Ishikawa (cell line): ENCODE measurements at regions not wholly inside any gene's neighbourhood (a gene's known extent, or its start where the extent isn't known, plus 50 kb on each side); places are given as distances from the start of the nearest gene placed in this dataset.

Experiments
- CEBPB ChIP-seq: IDR thresholded peaks from 2 replicates; pipeline ENCODE4 v1.6.1; 2012
- CREB1 ChIP-seq: IDR thresholded peaks from 2 replicates; pipeline ENCODE4 v1.6.1; 2012; ENCODE audit warnings: low read depth
- EGR1 ChIP-seq: IDR thresholded peaks from 2 replicates; pipeline ENCODE4 v1.6.1; 2012
- EP300 ChIP-seq: IDR thresholded peaks from 2 replicates; pipeline ENCODE4 v1.6.1; 2012; ENCODE audit warnings: borderline replicate concordance
- FOXM1 ChIP-seq: IDR thresholded peaks from 2 replicates; pipeline ENCODE4 v1.6.1; 2012; ENCODE audit warnings: low read depth, borderline replicate concordance
- MAX ChIP-seq: IDR thresholded peaks from 2 replicates; pipeline ENCODE4 v1.6.1; 2012
- NFIC ChIP-seq: IDR thresholded peaks from 2 replicates; pipeline ENCODE4 v1.6.1; 2012
- RAD21 ChIP-seq: IDR thresholded peaks from 2 replicates; pipeline ENCODE4 v1.6.1; 2012; ENCODE audit warnings: low read depth
- REST ChIP-seq: IDR thresholded peaks from 2 replicates; pipeline ENCODE4 v1.6.1; 2012; ENCODE audit warnings: low read depth, mild to moderate bottlenecking
- TAF1 ChIP-seq: IDR thresholded peaks from 2 replicates; pipeline ENCODE4 v1.6.1; 2012; ENCODE audit warnings: low read depth, mild to moderate bottlenecking
- TCF12 ChIP-seq: IDR thresholded peaks from 2 replicates; pipeline ENCODE4 v1.6.1; 2012; ENCODE audit warnings: low read depth
- TEAD4 ChIP-seq: IDR thresholded peaks from 2 replicates; pipeline ENCODE4 v1.6.1; 2012
- YY1 ChIP-seq: IDR thresholded peaks from 2 replicates; pipeline ENCODE4 v1.6.1; 2012; ENCODE audit warnings: low read depth
- ZBTB7A ChIP-seq: IDR thresholded peaks from 2 replicates; pipeline ENCODE4 v1.6.1; 2012; ENCODE audit warnings: low read depth
- TF ChIP-seq, protein P1 (sequence below): IDR thresholded peaks from 2 replicates; pipeline ENCODE4 v1.6.1; 2012

DNA sequence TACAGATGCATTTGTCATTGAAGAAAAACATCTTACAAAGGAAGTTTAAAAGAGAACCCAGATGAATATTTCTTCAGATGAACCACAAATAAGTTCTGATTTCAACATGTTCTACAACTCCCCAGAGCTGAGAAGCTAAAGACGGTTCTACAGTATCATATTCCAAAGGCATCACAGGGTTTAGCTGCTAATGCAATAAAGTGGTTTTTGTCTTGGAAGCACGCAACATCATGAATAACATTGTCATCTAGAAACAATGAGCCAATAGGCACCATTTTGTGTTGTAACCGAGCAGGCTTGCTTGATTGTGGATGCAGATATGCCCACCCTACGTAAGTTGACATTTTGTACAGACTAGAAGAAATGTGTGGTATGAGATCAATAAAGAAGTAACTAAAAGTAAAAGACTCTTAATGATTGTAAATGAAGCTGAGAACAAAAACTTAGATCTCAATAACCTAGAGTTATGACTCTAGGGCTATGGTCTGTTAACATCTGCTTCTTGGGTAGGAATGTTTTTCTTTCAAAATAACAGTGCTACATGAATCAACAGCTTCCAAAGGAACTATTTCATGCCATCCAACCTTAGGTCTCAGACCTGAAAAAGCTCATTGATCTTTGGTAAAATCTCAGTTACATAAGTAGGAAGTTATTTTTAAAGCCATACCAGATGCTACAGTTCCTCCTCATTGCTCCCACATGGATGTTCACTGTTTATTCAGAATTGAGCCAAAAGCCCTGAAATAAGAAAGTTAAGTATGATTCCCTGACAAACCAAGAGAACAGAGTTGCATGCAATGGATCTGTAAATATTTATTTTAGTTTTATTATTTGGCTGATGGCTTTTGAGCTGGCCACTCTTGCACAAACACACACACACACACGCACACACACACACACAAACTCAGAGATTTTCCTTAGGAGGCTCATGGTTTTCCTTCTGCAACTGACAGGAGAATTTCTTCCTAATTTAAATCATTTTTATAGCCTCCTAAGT, 118.7 kb upstream of the SLCO6A1 start:
- TF ChIP-seq EGR1 (no peak), ZBTB7A (no peak), FOXM1 (no peak), NFIC (no peak), EP300 (no peak), CEBPB (no peak), YY1 (no peak), TAF1 (no peak), RAD21 (no peak), CREB1 (no peak), MAX (no peak), TCF12 (no peak), REST (no peak), TEAD4 (no peak)
- TF ChIP-seq, protein P1, sequence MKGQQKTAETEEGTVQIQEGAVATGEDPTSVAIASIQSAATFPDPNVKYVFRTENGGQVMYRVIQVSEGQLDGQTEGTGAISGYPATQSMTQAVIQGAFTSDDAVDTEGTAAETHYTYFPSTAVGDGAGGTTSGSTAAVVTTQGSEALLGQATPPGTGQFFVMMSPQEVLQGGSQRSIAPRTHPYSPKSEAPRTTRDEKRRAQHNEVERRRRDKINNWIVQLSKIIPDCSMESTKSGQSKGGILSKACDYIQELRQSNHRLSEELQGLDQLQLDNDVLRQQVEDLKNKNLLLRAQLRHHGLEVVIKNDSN, result no peak

- TF ChIP-seq MAX, result no peak
- TF ChIP-seq YY1, result no peak
- no peak for TF ChIP-seq TCF12
- TF ChIP-seq NFIC, result no peak
- TF ChIP-seq EP300, result no peak
- TF ChIP-seq TAF1, result no peak
- TF ChIP-seq EGR1, result no peak
- no peak for TF ChIP-seq TEAD4
- no peak for TF ChIP-seq ZBTB7A
- TF ChIP-seq, protein P1, result no peak
- TF ChIP-seq CREB1, result no peak
- no peak for TF ChIP-seq RAD21
- TF ChIP-seq FOXM1, result no peak
- TF ChIP-seq CEBPB, result no peak
- TF ChIP-seq REST, result no peak
These were observed 123.5 kb upstream of the SLCO6A1 start for GRCh38 chr5:102622262-102622661.

- TF ChIP-seq, protein P1, result no peak
- TF ChIP-seq REST (no peak), NFIC (no peak), TAF1 (no peak), CREB1 (no peak), RAD21 (no peak), EGR1 (no peak), TEAD4 (no peak), EP300 (no peak), FOXM1 (no peak), MAX (no peak), TCF12 (no peak), CEBPB (no peak), ZBTB7A (no peak), YY1 (no peak)
These were observed 124.7 kb upstream of the SLCO6A1 start for GRCh38 chr5:102623329-102624065.
